IMR-90 (cell line): ENCODE measurements at regions not wholly inside any gene's neighbourhood (a gene's known extent, or its start where the extent isn't known, plus 50 kb on each side); places are given as distances from the start of the nearest gene placed in this dataset.

ENCODE experiments used
- ATAC-seq: fragments of 200-7000 bp; cut with Tn5 transposase; 2 replicates; pipeline ENCODE4 v1.9.1; 2020; ENCODE audit warnings: low read depth, mild to moderate bottlenecking, moderate library complexity
- BruUV-seq: library from RNA; stranded (reverse); fragments of 400-500 nt; replicated peaks from 2 replicates; lab custom pipeline; 2021; lab: Mats Ljungman, UMichigan
- CTCF ChIA-PET: fragments of 300-600 bp; formaldehyde crosslinking; extraction: SDS; loops from one replicate; lab custom pipeline; 2021; ENCODE audit warnings: antibody characterized with exemption; lab: Yijun Ruan, JAX
- POLR2A ChIA-PET: fragments of 300-600 bp; sonication (Branson Sonifier 250); formaldehyde crosslinking; loops from one replicate; lab custom pipeline; 2022; ENCODE audit warnings: antibody characterized with exemption; ENCODE audit not compliant: unreplicated experiment; lab: Charles Lee
- DNase-seq: peaks from one replicate; pipeline ENCODE4 v3.0.0; 2013
- H2AFZ ChIP-seq: replicated peaks from 2 replicates; pipeline ENCODE3; 2013; ENCODE audit warnings: low read length, mild to moderate bottlenecking; ENCODE audit not compliant: poor library complexity
- H2AK5ac ChIP-seq: 2 replicates; pipeline ENCODE4 v1.6.1; 2013; ENCODE audit warnings: low read depth, low read length, inconsistent platforms
- H2AK9ac ChIP-seq: replicated peaks from 2 replicates; pipeline ENCODE3; 2013; ENCODE audit warnings: mild to moderate bottlenecking, low read depth, low read length, moderate library complexity; ENCODE audit not compliant: poor library complexity
- H2BK120ac ChIP-seq: 2 replicates; pipeline ENCODE4 v1.6.1; 2013; ENCODE audit warnings: low read depth, low read length, inconsistent platforms
- H2BK15ac ChIP-seq: 3 replicates; pipeline ENCODE4 v1.6.1; 2013; ENCODE audit warnings: low read depth, low read length, inconsistent platforms
- H2BK20ac ChIP-seq: 2 replicates; pipeline ENCODE4 v1.6.1; 2013; ENCODE audit warnings: low read depth, mild to moderate bottlenecking, inconsistent platforms, low read length, moderate library complexity
- H2BK5ac ChIP-seq: 2 replicates; pipeline ENCODE4 v1.6.1; 2013; ENCODE audit warnings: mild to moderate bottlenecking, low read depth, low read length, inconsistent platforms; ENCODE audit not compliant: poor library complexity, severe bottlenecking
- H3K14ac ChIP-seq: replicated peaks from 2 replicates; pipeline ENCODE4 v1.6.1; 2013; ENCODE audit warnings: low read depth, low read length, inconsistent platforms
- H3K18ac ChIP-seq: 2 replicates; pipeline ENCODE4 v1.6.1; 2013; ENCODE audit warnings: low read depth, low read length, control low read depth
- H3K23ac ChIP-seq: 2 replicates; pipeline ENCODE4 v1.6.1; 2013; ENCODE audit warnings: low read depth, low read length, inconsistent platforms
- H3K27ac ChIP-seq: 2 replicates; pipeline ENCODE4 v1.5.1; 2013; ENCODE audit warnings: mild to moderate bottlenecking, control low read depth, low read length; ENCODE audit not compliant: insufficient read depth
- H3K27me3 ChIP-seq: 2 replicates; pipeline ENCODE4 v1.6.1; 2013; ENCODE audit warnings: low read length; ENCODE audit not compliant: control insufficient read depth, insufficient read depth
- H3K36me3 ChIP-seq: 2 replicates; pipeline ENCODE4 v1.6.1; 2013; ENCODE audit warnings: low read length, mixed read lengths; ENCODE audit not compliant: control insufficient read depth, insufficient read depth
- H3K4ac ChIP-seq: 2 replicates; pipeline ENCODE4 v1.6.1; 2013; ENCODE audit warnings: low read depth, low read length, inconsistent platforms
- H3K4me1 ChIP-seq: 2 replicates; pipeline ENCODE4 v1.6.1; 2013; ENCODE audit warnings: low read length, mixed read lengths; ENCODE audit not compliant: control insufficient read depth, insufficient read depth
- H3K4me2 ChIP-seq: 2 replicates; pipeline ENCODE4 v1.6.1; 2013; ENCODE audit warnings: low read depth, mild to moderate bottlenecking, control low read depth, low read length, moderate library complexity
- H3K4me3 ChIP-seq: 2 replicates; pipeline ENCODE4 v1.5.1; 2013; ENCODE audit warnings: low read depth, mild to moderate bottlenecking, control low read depth, low read length, moderate library complexity; ENCODE audit not compliant: insufficient read depth
- H3K56ac ChIP-seq: 2 replicates; pipeline ENCODE4 v1.6.1; 2013; ENCODE audit warnings: low read length, inconsistent platforms; ENCODE audit not compliant: insufficient read depth; ENCODE audit errors: extremely low read depth
- H3K79me1 ChIP-seq, 2 experiments: 2 replicates each; pipeline ENCODE4 v1.6.1; 2013; ENCODE audit warnings: low read length in 2 of 2, inconsistent platforms in 1 of 2, low read depth in 1 of 2
- H3K9ac ChIP-seq: 2 replicates; pipeline ENCODE4 v1.6.1; 2013; ENCODE audit warnings: low read depth, low read length, control low read depth
- H3K9me1 ChIP-seq: 2 replicates; pipeline ENCODE4 v1.6.1; 2013; ENCODE audit warnings: low read length, inconsistent platforms; ENCODE audit not compliant: insufficient read depth
- H3K9me3 ChIP-seq: 2 replicates; pipeline ENCODE4 v1.6.1; 2013; ENCODE audit warnings: low read length; ENCODE audit not compliant: control insufficient read depth, insufficient read depth
- H4K20me1 ChIP-seq: 2 replicates; pipeline ENCODE4 v1.6.1; 2013; ENCODE audit warnings: low read length, inconsistent platforms; ENCODE audit not compliant: insufficient read depth
- H4K5ac ChIP-seq: 2 replicates; pipeline ENCODE4 v1.6.1; 2013; ENCODE audit warnings: mild to moderate bottlenecking, low read depth, low read length, control low read depth
- H4K8ac ChIP-seq, 2 experiments: 2 replicates each; pipeline ENCODE4 v1.6.1; 2013; ENCODE audit warnings: low read depth in 2 of 2, low read length in 2 of 2, control low read depth in 1 of 2, inconsistent platforms in 1 of 2
- H4K91ac ChIP-seq: 2 replicates; pipeline ENCODE4 v1.6.1; 2013; ENCODE audit warnings: low read depth, low read length, inconsistent platforms; ENCODE audit not compliant: insufficient read depth
- MAZ ChIP-seq: IDR thresholded peaks from 2 replicates; pipeline ENCODE4 v1.6.1; 2012; ENCODE audit warnings: low read depth, mild to moderate bottlenecking, low read length, improper control_type of control experiment, moderate library complexity, borderline replicate concordance
- POLR2A ChIP-seq: IDR thresholded peaks from 2 replicates; pipeline ENCODE4 v1.6.1; 2012; ENCODE audit warnings: mild to moderate bottlenecking, low read depth, low read length
- RFX5 ChIP-seq: IDR thresholded peaks from 2 replicates; pipeline ENCODE4 v1.8.0; 2012; ENCODE audit warnings: low read depth, mild to moderate bottlenecking, low read length, moderate library complexity
- WGBS, 2 experiments: methylation state at CpG; one replicate each; pipeline versions ENCODE4 v1.1.5 to v1.1.7; 2013; ENCODE audit warnings: missing lambda C conversion rate in 2 of 2; ENCODE audit not compliant: insufficient read length in 1 of 2; ENCODE audit errors: extremely low coverage in 2 of 2; 5-methylcytosine and 5-hydroxymethylcytosine counted together
- dilution Hi-C: fragments of 300-500 bp; cut with HindIII; formaldehyde crosslinking; loops from one replicate; pipeline ENCODE4 v1.14.3; 2018; ENCODE audit warnings: low sequenced_read_pairs; ENCODE audit not compliant: unreplicated experiment
- in situ Hi-C: fragments of 300-500 bp; cut with MboI; formaldehyde crosslinking; loops from 3 replicates; pipeline ENCODE4 v1.14.3; 2019; ENCODE audit warnings: low sequenced_read_pairs, inconsistent platforms, mixed read lengths
- intact Hi-C: fragments of 100-400 bp; cut with micrococcal nuclease; formaldehyde crosslinking; loops from 2 replicates; pipeline ENCODE4 v1.10.0; 2022
- TF ChIP-seq, protein P1 (sequence below): fragments of 150-350 bp; IDR thresholded peaks from 2 replicates; pipeline ENCODE4 v1.6.1; 2017; ENCODE audit warnings: mild to moderate bottlenecking, antibody characterized with exemption, low read length, low read depth
- TF ChIP-seq, protein P2 (sequence below): conservative IDR thresholded peaks from 2 replicates; pipeline ENCODE4 v1.5.1; 2012; ENCODE audit warnings: mild to moderate bottlenecking, low read depth, low read length, improper control_type of control experiment

DNA sequence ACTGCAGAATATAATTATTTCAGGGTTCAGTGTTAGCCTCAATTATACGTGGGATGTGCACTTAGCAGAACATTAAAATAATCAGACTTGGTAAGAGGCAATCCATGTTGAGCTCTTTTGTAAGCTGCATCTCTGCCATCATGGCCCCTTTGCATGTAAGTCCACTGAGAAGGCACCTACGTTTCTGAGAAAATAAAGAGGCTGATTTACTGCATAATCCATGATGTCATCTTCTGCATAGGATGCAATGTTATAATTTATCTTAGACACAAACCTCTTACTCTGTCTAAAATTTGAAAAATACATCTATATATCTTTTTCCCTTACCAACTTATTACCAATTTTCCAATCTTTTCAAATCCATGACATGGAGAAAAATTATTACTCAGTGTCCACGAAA lies 1294.7 kb downstream of the ZPLD1 start:
- Histone ChIP-seq H3K23ac (no peak overlapping the region), H3K4ac (no peak overlapping the region), H4K8ac (no peak overlapping the region), H2AFZ (no peak overlapping the region), H3K4me2 (no peak overlapping the region), H2AK5ac (no peak overlapping the region), H2BK20ac (no peak overlapping the region), H3K14ac (no peak overlapping the region), H2BK5ac (no peak overlapping the region), H4K5ac (no peak overlapping the region), H2AK9ac (no peak overlapping the region), H3K4me3 (no peak overlapping the region), H3K36me3 (no peaks in the 10 kb centered on the region), H3K79me1 (no peaks in the 10 kb centered on the region), H3K4me1 (no peaks in the 10 kb centered on the region), H3K9me3 (no peaks in the 10 kb centered on the region), H3K18ac (no peak overlapping the region), H3K9me1 (no peaks in the 10 kb centered on the region), H4K91ac (no peak overlapping the region), H3K56ac (no peak overlapping the region), H3K9ac (no peak overlapping the region), H3K27ac (no peak overlapping the region), H3K27me3 (no peaks in the 10 kb centered on the region), H2BK15ac (no peak overlapping the region), H2BK120ac (no peak overlapping the region), H4K20me1 (no peaks in the 10 kb centered on the region)
- no CpG with 5 or more reads among the region's 3 CpGs for WGBS, 2 experiments
- ATAC-seq (no peak), DNase-seq (no peak)
- no TSS peak for BruUV-seq
- TF ChIP-seq MAZ (no peak), POLR2A (no peak), RFX5 (no peak)
- TF ChIP-seq, protein P1, sequence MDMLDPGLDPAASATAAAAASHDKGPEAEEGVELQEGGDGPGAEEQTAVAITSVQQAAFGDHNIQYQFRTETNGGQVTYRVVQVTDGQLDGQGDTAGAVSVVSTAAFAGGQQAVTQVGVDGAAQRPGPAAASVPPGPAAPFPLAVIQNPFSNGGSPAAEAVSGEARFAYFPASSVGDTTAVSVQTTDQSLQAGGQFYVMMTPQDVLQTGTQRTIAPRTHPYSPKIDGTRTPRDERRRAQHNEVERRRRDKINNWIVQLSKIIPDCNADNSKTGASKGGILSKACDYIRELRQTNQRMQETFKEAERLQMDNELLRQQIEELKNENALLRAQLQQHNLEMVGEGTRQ: no peak
- TF ChIP-seq, protein P2, sequence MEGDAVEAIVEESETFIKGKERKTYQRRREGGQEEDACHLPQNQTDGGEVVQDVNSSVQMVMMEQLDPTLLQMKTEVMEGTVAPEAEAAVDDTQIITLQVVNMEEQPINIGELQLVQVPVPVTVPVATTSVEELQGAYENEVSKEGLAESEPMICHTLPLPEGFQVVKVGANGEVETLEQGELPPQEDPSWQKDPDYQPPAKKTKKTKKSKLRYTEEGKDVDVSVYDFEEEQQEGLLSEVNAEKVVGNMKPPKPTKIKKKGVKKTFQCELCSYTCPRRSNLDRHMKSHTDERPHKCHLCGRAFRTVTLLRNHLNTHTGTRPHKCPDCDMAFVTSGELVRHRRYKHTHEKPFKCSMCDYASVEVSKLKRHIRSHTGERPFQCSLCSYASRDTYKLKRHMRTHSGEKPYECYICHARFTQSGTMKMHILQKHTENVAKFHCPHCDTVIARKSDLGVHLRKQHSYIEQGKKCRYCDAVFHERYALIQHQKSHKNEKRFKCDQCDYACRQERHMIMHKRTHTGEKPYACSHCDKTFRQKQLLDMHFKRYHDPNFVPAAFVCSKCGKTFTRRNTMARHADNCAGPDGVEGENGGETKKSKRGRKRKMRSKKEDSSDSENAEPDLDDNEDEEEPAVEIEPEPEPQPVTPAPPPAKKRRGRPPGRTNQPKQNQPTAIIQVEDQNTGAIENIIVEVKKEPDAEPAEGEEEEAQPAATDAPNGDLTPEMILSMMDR: no peak
- in situ Hi-C loops: no loop called here
- CTCF ChIA-PET: no interaction called here
- intact Hi-C loops: no loop called here
- dilution Hi-C loops: no loop called here
- POLR2A ChIA-PET: no interaction called here
